ENCODE measurements at regions not wholly inside any gene's neighbourhood (a gene's known extent, or its start where the extent isn't known, plus 50 kb on each side); places are given as distances from the start of the nearest gene placed in this dataset.

GRCh38 chr10:28082316-28082715 is 83.4 kb upstream of the ODAD2 start:
- no peaks in the 10 kb centered on the region for H3K4me1 ChIP-seq
- TF ChIP-seq EZH2 (IDR thresholded peaks at IDR 0.05) (no peak), EZH2phosphoT487 (IDR thresholded peaks at IDR 0.05) (no peak), CTCF (IDR thresholded peaks at IDR 0.05) (no peak)
- Mint-ChIP-seq H3K4me3 (no peak overlapping the region), H3K36me3 (no peaks in the 10 kb centered on the region), H3K27ac (no peak overlapping the region), H3K9me3 (no peaks in the 10 kb centered on the region), H3K27me3 (ENCODE audit: insufficient read depth, low read depth) (peaks cover 2% of the 10 kb centered on the region), H3K4me1 (peaks cover 2% of the 10 kb centered on the region)
- no peaks in the 10 kb centered on the region for H3K79me2 ChIP-seq (ENCODE audit: low read depth)
- no peaks in the 10 kb centered on the region for H3K27me3 ChIP-seq
- H3K4me3 ChIP-seq = no peak overlapping the region
- no peaks in the 10 kb centered on the region for H3K9me3 ChIP-seq (ENCODE audit: low read depth)
- no peaks in the 10 kb centered on the region for H4K20me1 ChIP-seq (ENCODE audit: low read depth)
- H3K36me3 ChIP-seq = no peaks in the 10 kb centered on the region
- no peak overlapping the region for H2AFZ ChIP-seq (replicated peaks)
- H3K27ac ChIP-seq = no peak overlapping the region
- H3K4me2 ChIP-seq = no peak overlapping the region
- no peaks in the 10 kb centered on the region for H3F3A ChIP-seq (ENCODE audit: low read depth)
- DNase-seq (ENCODE audit: low spot score) = no peak
- no peak overlapping the region for H3K9ac ChIP-seq

GRCh38 chr10:28077889-28078288 is 79.0 kb upstream of the ODAD2 start:
- no peaks in the 10 kb centered on the region for H3K36me3 Mint-ChIP-seq
- no peak overlapping the region for H3K4me3 ChIP-seq
- no peaks in the 10 kb centered on the region for H3K79me2 ChIP-seq (ENCODE audit: low read depth)
- H3K27ac Mint-ChIP-seq = no peak overlapping the region
- no peak for DNase-seq (ENCODE audit: low spot score)
- no peaks in the 10 kb centered on the region for H3K4me1 ChIP-seq
- TF ChIP-seq CTCF (IDR thresholded peaks at IDR 0.05) (no peak), EZH2 (IDR thresholded peaks at IDR 0.05) (no peak), EZH2phosphoT487 (IDR thresholded peaks at IDR 0.05) (no peak)
- H3F3A ChIP-seq (ENCODE audit: low read depth) = no peaks in the 10 kb centered on the region
- no peak overlapping the region for H3K4me2 ChIP-seq
- no peak overlapping the region for H2AFZ ChIP-seq (replicated peaks)
- no peaks in the 10 kb centered on the region for H3K4me1 Mint-ChIP-seq
- H4K20me1 ChIP-seq (ENCODE audit: low read depth) = no peaks in the 10 kb centered on the region
- H3K9me3 Mint-ChIP-seq = no peaks in the 10 kb centered on the region
- no peaks in the 10 kb centered on the region for H3K36me3 ChIP-seq
- H3K27me3 Mint-ChIP-seq (ENCODE audit: insufficient read depth, low read depth) = peaks cover 2% of the 10 kb centered on the region
- no peak overlapping the region for H3K27ac ChIP-seq
- H3K27me3 ChIP-seq = no peaks in the 10 kb centered on the region
- no peak overlapping the region for H3K4me3 Mint-ChIP-seq
- H3K9me3 ChIP-seq (ENCODE audit: low read depth) = no peaks in the 10 kb centered on the region
- H3K9ac ChIP-seq = no peak overlapping the region

GRCh38 chr10:28075424-28075823 is 76.5 kb upstream of the ODAD2 start:
- Histone ChIP-seq H2AFZ (replicated peaks) (no peak overlapping the region), H3F3A (ENCODE audit: low read depth) (no peaks in the 10 kb centered on the region), H3K36me3 (no peaks in the 10 kb centered on the region), H3K4me3 (no peak overlapping the region), H4K20me1 (ENCODE audit: low read depth) (no peaks in the 10 kb centered on the region), H3K4me1 (no peaks in the 10 kb centered on the region), H3K27ac (no peak overlapping the region), H3K27me3 (no peaks in the 10 kb centered on the region), H3K4me2 (no peak overlapping the region), H3K9me3 (ENCODE audit: low read depth) (no peaks in the 10 kb centered on the region), H3K79me2 (ENCODE audit: low read depth) (no peaks in the 10 kb centered on the region), H3K9ac (no peak overlapping the region)
- H3K27ac Mint-ChIP-seq = no peak overlapping the region
- no peaks in the 10 kb centered on the region for H3K36me3 Mint-ChIP-seq
- no peak for TF ChIP-seq CTCF (IDR thresholded peaks at IDR 0.05)
- no peak for TF ChIP-seq EZH2 (IDR thresholded peaks at IDR 0.05)
- TF ChIP-seq EZH2phosphoT487 (IDR thresholded peaks at IDR 0.05) = no peak
- DNase-seq (ENCODE audit: low spot score) = no peak
- no peak overlapping the region for H3K4me3 Mint-ChIP-seq
- H3K4me1 Mint-ChIP-seq = no peaks in the 10 kb centered on the region
- no peaks in the 10 kb centered on the region for H3K27me3 Mint-ChIP-seq (ENCODE audit: insufficient read depth, low read depth)
- H3K9me3 Mint-ChIP-seq = no peaks in the 10 kb centered on the region

GRCh38 chr10:28072573-28072972 is 73.7 kb upstream of the ODAD2 start:
- H3K9ac ChIP-seq = no peak overlapping the region
- Mint-ChIP-seq H3K36me3 (no peaks in the 10 kb centered on the region), H3K27ac (no peak overlapping the region), H3K4me3 (no peak overlapping the region), H3K9me3 (no peaks in the 10 kb centered on the region), H3K27me3 (ENCODE audit: insufficient read depth, low read depth) (no peaks in the 10 kb centered on the region), H3K4me1 (no peaks in the 10 kb centered on the region)
- no peaks in the 10 kb centered on the region for H3K36me3 ChIP-seq
- no peaks in the 10 kb centered on the region for H3K79me2 ChIP-seq (ENCODE audit: low read depth)
- H4K20me1 ChIP-seq (ENCODE audit: low read depth) = no peaks in the 10 kb centered on the region
- H3F3A ChIP-seq (ENCODE audit: low read depth) = no peaks in the 10 kb centered on the region
- H3K27me3 ChIP-seq = no peaks in the 10 kb centered on the region
- H3K4me2 ChIP-seq = no peak overlapping the region
- H3K4me3 ChIP-seq = no peak overlapping the region
- no peak overlapping the region for H3K27ac ChIP-seq
- TF ChIP-seq EZH2phosphoT487 (IDR thresholded peaks at IDR 0.05) = no peak
- no peak for TF ChIP-seq EZH2 (IDR thresholded peaks at IDR 0.05)
- no peaks in the 10 kb centered on the region for H3K9me3 ChIP-seq (ENCODE audit: low read depth)
- H2AFZ ChIP-seq (replicated peaks) = no peak overlapping the region
- H3K4me1 ChIP-seq = no peaks in the 10 kb centered on the region
- no peak for DNase-seq (ENCODE audit: low spot score)
